MM.1S (cell line): ENCODE measurements at regions not wholly inside any gene's neighbourhood (a gene's known extent, or its start where the extent isn't known, plus 50 kb on each side); places are given as distances from the start of the nearest gene placed in this dataset.

Source experiments
- DNase-seq: peaks from one replicate; pipeline ENCODE4 v3.0.0-alpha.2; 2015
- H2AFZ ChIP-seq: fragments of 300-600 bp; sonication (generic); 2 replicates; pipeline ENCODE4 v1.6.0; 2016; ENCODE audit warnings: antibody characterized with exemption, low read length
- H3F3A ChIP-seq: fragments of 300-600 bp; sonication (generic); 2 replicates; pipeline ENCODE4 v1.6.1; 2016; ENCODE audit warnings: mild to moderate bottlenecking, antibody characterized with exemption, low read length, moderate library complexity, mixed read lengths; ENCODE audit not compliant: insufficient read depth
- H3K27ac ChIP-seq: fragments of 300-600 bp; sonication (generic); 2 replicates; pipeline ENCODE4 v1.5.1; 2016; ENCODE audit warnings: mild to moderate bottlenecking, low read length
- H3K27me3 ChIP-seq: fragments of 300-600 bp; sonication (generic); replicated peaks from 2 replicates; pipeline ENCODE4 v1.6.0; 2016; ENCODE audit warnings: low read length; ENCODE audit not compliant: insufficient read depth
- H3K36me3 ChIP-seq: fragments of 300-600 bp; sonication (generic); replicated peaks from 2 replicates; pipeline ENCODE4 v1.6.1; 2016; ENCODE audit warnings: mild to moderate bottlenecking, low read length, mixed read lengths; ENCODE audit not compliant: insufficient read depth
- H3K4me1 ChIP-seq: fragments of 300-600 bp; sonication (generic); 2 replicates; pipeline ENCODE4 v1.6.1; 2016; ENCODE audit warnings: low read length, mixed read lengths
- H3K4me2 ChIP-seq: fragments of 300-600 bp; sonication (generic); 2 replicates; pipeline ENCODE4 v1.6.0; 2016; ENCODE audit warnings: low read depth, low read length
- H3K4me3 ChIP-seq: fragments of 300-600 bp; sonication (generic); 2 replicates; pipeline ENCODE4 v1.5.1; 2016; ENCODE audit warnings: low read length, mixed read lengths
- H3K79me2 ChIP-seq: fragments of 300-600 bp; sonication (generic); 2 replicates; pipeline ENCODE4 v1.6.1; 2016; ENCODE audit warnings: mixed run types, low read length, mixed read lengths
- H3K9ac ChIP-seq: fragments of 300-600 bp; sonication (generic); 2 replicates; pipeline ENCODE4 v1.6.1; 2016; ENCODE audit warnings: low read length, mixed read lengths
- H3K9me2 ChIP-seq: fragments of 300-600 bp; sonication (generic); replicated peaks from 2 replicates; pipeline ENCODE4 v1.6.1; 2016; ENCODE audit warnings: mild to moderate bottlenecking, low read length, mixed read lengths; ENCODE audit not compliant: insufficient read depth
- H3K9me3 ChIP-seq: fragments of 300-600 bp; sonication (generic); replicated peaks from 2 replicates; pipeline ENCODE4 v1.6.1; 2016; ENCODE audit warnings: mild to moderate bottlenecking, low read length, mixed read lengths; ENCODE audit not compliant: insufficient read depth
- H4K20me1 ChIP-seq: fragments of 300-600 bp; sonication (generic); 2 replicates; pipeline ENCODE4 v1.6.1; 2016; ENCODE audit warnings: mild to moderate bottlenecking, low read length, moderate library complexity, mixed read lengths; ENCODE audit not compliant: insufficient read depth
- EZH2 ChIP-seq: fragments of 300-600 bp; sonication (generic); optimal IDR thresholded peaks from 2 replicates; pipeline ENCODE3; 2017; ENCODE audit warnings: low read depth, mild to moderate bottlenecking, antibody characterized with exemption, low read length, mixed read lengths
- EZH2phosphoT487 ChIP-seq: fragments of 300-600 bp; sonication (generic); IDR thresholded peaks from 2 replicates; pipeline ENCODE4 v1.6.1; 2018; ENCODE audit warnings: antibody characterized with exemption, low read length
- TF ChIP-seq, protein P1 (sequence below): fragments of 300-600 bp; sonication (generic); IDR thresholded peaks from 2 replicates; pipeline ENCODE4 v1.5.1; 2016; ENCODE audit warnings: antibody characterized with exemption, low read length, mixed read lengths

DNA sequence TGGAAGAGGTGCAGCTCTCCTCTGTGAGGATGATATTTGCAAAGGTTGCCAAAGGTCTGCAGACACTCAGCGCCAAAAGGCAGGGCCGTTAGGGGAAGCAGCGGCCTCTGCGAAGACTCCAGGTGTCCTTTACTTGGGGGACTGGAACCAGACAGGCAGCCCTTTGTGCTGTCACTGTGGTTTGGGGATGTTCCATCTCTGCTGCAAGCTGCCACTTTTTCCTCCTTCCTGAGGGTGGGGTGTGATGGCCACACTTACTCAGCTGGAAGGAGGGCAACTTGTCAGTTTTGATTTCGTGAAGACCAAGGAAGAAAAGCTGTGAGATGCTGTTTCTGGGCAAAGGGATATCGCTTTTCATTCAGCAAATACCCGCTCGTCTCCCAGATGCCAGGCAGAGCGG, 96.5 kb upstream of the PRR5 start:
- no peaks in the 10 kb centered on the region for H3K9me3 ChIP-seq
- no peak overlapping the region for H3K4me2 ChIP-seq
- H3K9me2 ChIP-seq, result no peaks in the 10 kb centered on the region
- DNase-seq, result no peak
- H3K27ac ChIP-seq, result no peak overlapping the region
- H3K79me2 ChIP-seq, result no peaks in the 10 kb centered on the region
- H3K4me3 ChIP-seq, result no peak overlapping the region
- H3K27me3 ChIP-seq, result peaks cover 98% of the 10 kb centered on the region
- H3K36me3 ChIP-seq, result no peaks in the 10 kb centered on the region
- H2AFZ ChIP-seq, result no peak overlapping the region
- no peaks in the 10 kb centered on the region for H4K20me1 ChIP-seq
- H3K9ac ChIP-seq, result no peak overlapping the region
- TF ChIP-seq EZH2, result no peak
- no peak for TF ChIP-seq EZH2phosphoT487
- TF ChIP-seq, protein P1, sequence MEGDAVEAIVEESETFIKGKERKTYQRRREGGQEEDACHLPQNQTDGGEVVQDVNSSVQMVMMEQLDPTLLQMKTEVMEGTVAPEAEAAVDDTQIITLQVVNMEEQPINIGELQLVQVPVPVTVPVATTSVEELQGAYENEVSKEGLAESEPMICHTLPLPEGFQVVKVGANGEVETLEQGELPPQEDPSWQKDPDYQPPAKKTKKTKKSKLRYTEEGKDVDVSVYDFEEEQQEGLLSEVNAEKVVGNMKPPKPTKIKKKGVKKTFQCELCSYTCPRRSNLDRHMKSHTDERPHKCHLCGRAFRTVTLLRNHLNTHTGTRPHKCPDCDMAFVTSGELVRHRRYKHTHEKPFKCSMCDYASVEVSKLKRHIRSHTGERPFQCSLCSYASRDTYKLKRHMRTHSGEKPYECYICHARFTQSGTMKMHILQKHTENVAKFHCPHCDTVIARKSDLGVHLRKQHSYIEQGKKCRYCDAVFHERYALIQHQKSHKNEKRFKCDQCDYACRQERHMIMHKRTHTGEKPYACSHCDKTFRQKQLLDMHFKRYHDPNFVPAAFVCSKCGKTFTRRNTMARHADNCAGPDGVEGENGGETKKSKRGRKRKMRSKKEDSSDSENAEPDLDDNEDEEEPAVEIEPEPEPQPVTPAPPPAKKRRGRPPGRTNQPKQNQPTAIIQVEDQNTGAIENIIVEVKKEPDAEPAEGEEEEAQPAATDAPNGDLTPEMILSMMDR, result no peak
- no peaks in the 10 kb centered on the region for H3K4me1 ChIP-seq
- no peaks in the 10 kb centered on the region for H3F3A ChIP-seq

DNA sequence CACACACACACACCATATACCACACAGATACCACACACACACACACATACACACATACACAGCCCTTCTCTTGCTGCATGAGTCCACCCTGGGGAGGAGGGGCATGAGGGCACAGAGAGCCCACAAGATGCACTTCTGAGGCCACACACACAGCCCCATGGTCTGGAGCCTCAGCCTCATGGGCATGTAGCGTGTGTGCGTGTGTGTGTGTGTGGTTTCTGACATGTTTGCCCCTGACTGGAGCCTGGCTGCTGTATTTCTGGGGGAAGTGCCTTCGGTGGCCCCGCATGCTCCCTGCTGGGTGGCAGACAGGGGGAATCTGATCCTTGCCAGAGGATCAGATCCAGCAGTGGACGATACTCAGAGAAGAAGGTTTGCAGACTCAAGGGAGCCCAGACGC, 97.0 kb upstream of the PRR5 start:
- no peak overlapping the region for H3K4me2 ChIP-seq
- no peaks in the 10 kb centered on the region for H3K36me3 ChIP-seq
- peaks cover 98% of the 10 kb centered on the region for H3K27me3 ChIP-seq
- H3F3A ChIP-seq, result no peaks in the 10 kb centered on the region
- DNase-seq, result no peak
- H3K4me3 ChIP-seq, result no peak overlapping the region
- H2AFZ ChIP-seq, result no peak overlapping the region
- H3K9ac ChIP-seq, result no peak overlapping the region
- no peaks in the 10 kb centered on the region for H3K9me2 ChIP-seq
- H3K79me2 ChIP-seq, result no peaks in the 10 kb centered on the region
- H3K4me1 ChIP-seq, result no peaks in the 10 kb centered on the region
- no peaks in the 10 kb centered on the region for H3K9me3 ChIP-seq
- no peak overlapping the region for H3K27ac ChIP-seq
- no peaks in the 10 kb centered on the region for H4K20me1 ChIP-seq
- no peak for TF ChIP-seq EZH2phosphoT487
- TF ChIP-seq EZH2, result no peak
- TF ChIP-seq, protein P1, result no peak

DNA sequence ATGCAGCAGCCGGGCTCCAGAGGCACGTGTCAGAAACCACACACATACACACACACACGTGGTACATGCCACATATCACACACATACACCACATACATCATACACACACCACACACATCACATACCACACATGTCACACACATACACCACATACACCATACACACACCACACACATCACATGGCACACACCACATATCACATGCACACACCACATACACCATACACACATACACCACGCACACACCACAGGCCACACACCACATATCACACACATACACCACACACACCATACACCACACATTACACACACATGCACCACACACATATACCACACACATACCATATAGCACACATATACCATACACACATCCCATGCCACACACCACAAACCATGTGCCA, 97.5 kb upstream of the PRR5 start:
- Histone ChIP-seq H3K4me3 (no peak overlapping the region), H3K4me2 (no peak overlapping the region)
- no peak for DNase-seq

More for the DNA sequence above, 97.5 kb upstream of the PRR5 start:
- no peaks in the 10 kb centered on the region for H3K4me1 ChIP-seq
- no peaks in the 10 kb centered on the region for H3F3A ChIP-seq
- no peaks in the 10 kb centered on the region for H3K9me2 ChIP-seq
- no peak overlapping the region for H3K27ac ChIP-seq
- no peaks in the 10 kb centered on the region for H3K79me2 ChIP-seq
- no peaks in the 10 kb centered on the region for H3K36me3 ChIP-seq
- H3K9ac ChIP-seq, result no peak overlapping the region
- no peak overlapping the region for H2AFZ ChIP-seq
- no peaks in the 10 kb centered on the region for H4K20me1 ChIP-seq
- TF ChIP-seq, protein P1, result no peak
- no peak for TF ChIP-seq EZH2
- no peak for TF ChIP-seq EZH2phosphoT487
- H3K9me3 ChIP-seq, result no peaks in the 10 kb centered on the region
- H3K27me3 ChIP-seq, result peaks cover 98% of the 10 kb centered on the region
